GM23338 (cell line): ENCODE measurements at regions not wholly inside any gene's neighbourhood (a gene's known extent, or its start where the extent isn't known, plus 50 kb on each side); places are given as distances from the start of the nearest gene placed in this dataset.

Source experiments
- ATAC-seq: fragments of 200-7000 bp; cut with Tn5 transposase; 3 replicates; pipeline ENCODE4 v1.9.1; 2020
- DNase-seq: peaks from one replicate; pipeline ENCODE4 v3.0.0-alpha.2; 2015; ENCODE audit warnings: low spot score
- H2AFZ ChIP-seq: fragments of 200-600 bp; sonication (generic); 2 replicates; pipeline ENCODE4 v1.8.0; 2016; ENCODE audit warnings: antibody characterized with exemption, mild to moderate bottlenecking, moderate library complexity
- H3F3A ChIP-seq: fragments of 200-600 bp; sonication (generic); replicated peaks from 2 replicates; pipeline ENCODE4 v1.8.0; 2017; ENCODE audit warnings: antibody characterized with exemption, mixed run types, low read depth
- H3K27ac ChIP-seq: fragments of 200-600 bp; sonication (generic); 2 replicates; pipeline ENCODE4 v1.6.1; 2016; ENCODE audit warnings: low read depth
- H3K27me3 ChIP-seq: fragments of 200-600 bp; sonication (generic); 2 replicates; pipeline ENCODE4 v1.8.0; 2016; ENCODE audit warnings: mild to moderate bottlenecking, mixed run types, moderate library complexity; ENCODE audit not compliant: insufficient read depth
- H3K36me3 ChIP-seq: fragments of 200-600 bp; sonication (generic); 2 replicates; pipeline ENCODE4 v1.8.0; 2016; ENCODE audit warnings: mild to moderate bottlenecking; ENCODE audit not compliant: insufficient read depth
- H3K4me1 ChIP-seq: fragments of 200-600 bp; sonication (generic); 2 replicates; pipeline ENCODE4 v1.8.0; 2016; ENCODE audit warnings: mild to moderate bottlenecking, moderate library complexity; ENCODE audit not compliant: insufficient read depth
- H3K4me2 ChIP-seq: fragments of 200-600 bp; sonication (generic); 2 replicates; pipeline ENCODE4 v1.7.1; 2017; ENCODE audit warnings: mixed run types
- H3K4me3 ChIP-seq: fragments of 200-600 bp; sonication (generic); 2 replicates; pipeline ENCODE4 v1.6.1; 2016; ENCODE audit warnings: mixed run types
- H3K79me2 ChIP-seq: fragments of 200-600 bp; sonication (generic); replicated peaks from 2 replicates; pipeline ENCODE4 v1.8.0; 2017; ENCODE audit warnings: mild to moderate bottlenecking; ENCODE audit not compliant: insufficient read depth
- H3K9me2 ChIP-seq: fragments of 200-600 bp; sonication (generic); 2 replicates; pipeline ENCODE4 v1.8.0; 2017; ENCODE audit not compliant: insufficient read depth
- H4K20me1 ChIP-seq: fragments of 200-600 bp; sonication (generic); replicated peaks from 2 replicates; pipeline ENCODE4 v1.8.0; 2017; ENCODE audit warnings: mild to moderate bottlenecking; ENCODE audit not compliant: insufficient read depth
- H3K27ac Mint-ChIP-seq: 2 replicates; pipeline ENCODE4 v1.8.0; 2020; ENCODE audit warnings: inconsistent platforms, mild to moderate bottlenecking, moderate library complexity, mixed read lengths
- H3K27me3 Mint-ChIP-seq: 3 replicates; pipeline ENCODE4 v1.8.0; 2022; ENCODE audit warnings: low read depth, mild to moderate bottlenecking, moderate library complexity, mixed read lengths, inconsistent platforms; ENCODE audit not compliant: insufficient read depth, poor library complexity
- H3K36me3 Mint-ChIP-seq: 3 replicates; pipeline ENCODE4 v1.8.0; 2021; ENCODE audit warnings: low read depth, mild to moderate bottlenecking, inconsistent platforms, moderate library complexity, mixed read lengths
- H3K4me1 Mint-ChIP-seq: 3 replicates; pipeline ENCODE4 v1.8.0; 2020; ENCODE audit warnings: mild to moderate bottlenecking, inconsistent platforms, mixed read lengths
- H3K4me3 Mint-ChIP-seq: 3 replicates; pipeline ENCODE4 v1.8.0; 2021; ENCODE audit warnings: moderate library complexity, mild to moderate bottlenecking, inconsistent platforms, mixed read lengths
- H3K9me3 Mint-ChIP-seq: 3 replicates; pipeline ENCODE4 v1.8.0; 2020; ENCODE audit warnings: moderate library complexity, mild to moderate bottlenecking, inconsistent platforms, mixed read lengths
- CREB1 ChIP-seq: fragments of 250-450 bp; sonication (Bioruptor Pico); IDR thresholded peaks from 2 replicates; pipeline ENCODE4 v1.5.0; 2020; ENCODE audit warnings: low read depth, mild to moderate bottlenecking, moderate library complexity
- EZH2 ChIP-seq: fragments of 200-600 bp; sonication (generic); IDR thresholded peaks from one replicate; pipeline ENCODE4 v1.8.0; 2017; ENCODE audit warnings: antibody characterized with exemption, mild to moderate bottlenecking, low read depth; ENCODE audit not compliant: unreplicated experiment
- EZH2phosphoT487 ChIP-seq: fragments of 200-600 bp; sonication (generic); IDR thresholded peaks from one replicate; pipeline ENCODE4 v1.8.1; 2018; ENCODE audit warnings: antibody characterized with exemption; ENCODE audit not compliant: unreplicated experiment
- JUNB ChIP-seq: IDR thresholded peaks from one replicate; pipeline ENCODE4 v1.6.1; 2016; ENCODE audit warnings: antibody characterized with exemption; ENCODE audit not compliant: unreplicated experiment
- POLR2AphosphoS5 ChIP-seq: IDR thresholded peaks from 2 replicates; pipeline ENCODE4 v1.6.1; 2016; ENCODE audit warnings: antibody characterized with exemption, low read depth
- ZNF114 ChIP-seq: fragments of 250-450 bp; sonication (Bioruptor Pico); IDR thresholded peaks from 2 replicates; pipeline ENCODE4 v1.5.0; 2020; ENCODE audit warnings: mild to moderate bottlenecking, moderate library complexity
- TF ChIP-seq, protein P1 (sequence below): IDR thresholded peaks from one replicate; pipeline ENCODE4 v1.6.1; 2018; ENCODE audit warnings: antibody characterized with exemption; ENCODE audit not compliant: unreplicated experiment
- TF ChIP-seq, protein P2 (sequence below), 2 experiments: fragments of 200-600 bp in 1 of 2; sonication (generic) in 1 of 2; conservative IDR thresholded peaks; 2 replicates each; pipeline versions ENCODE4 v1.5.1 to v1.6.1; 2016 to 2017; ENCODE audit warnings: antibody characterized with exemption in 2 of 2, low read depth in 2 of 2, mild to moderate bottlenecking in 2 of 2, moderate library complexity in 1 of 2
- TF ChIP-seq, protein P3 (sequence below): IDR thresholded peaks from 2 replicates; pipeline ENCODE4 v1.6.1; 2016; ENCODE audit warnings: antibody characterized with exemption

DNA sequence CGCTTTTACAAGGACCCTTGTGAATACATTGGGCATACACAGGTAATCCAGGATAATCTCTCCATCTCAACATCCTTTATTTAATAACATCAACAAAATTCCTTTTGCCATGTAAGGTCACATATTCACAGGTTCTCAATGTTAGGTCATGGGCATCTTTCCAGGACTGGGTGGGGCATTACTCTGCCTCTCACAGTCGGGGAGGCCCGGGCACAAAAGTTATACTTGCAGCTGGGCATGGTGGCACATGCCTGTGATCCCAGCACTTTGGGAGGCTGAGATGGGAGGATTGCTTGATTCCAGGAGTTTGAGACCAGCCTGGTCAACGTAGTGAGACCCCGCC is 93.7 kb upstream of the AP1S2 start:
- DNase-seq (no peak), ATAC-seq (no peak)
- Mint-ChIP-seq H3K27ac (peak overlapping the region; percentile 94), H3K9me3 (no peaks in the 10 kb centered on the region; the same call in 2 of the 3 replicates), H3K4me3 (no peak overlapping the region), H3K27me3 (no peaks in the 10 kb centered on the region), H3K36me3 (0 out of 3 replicates have a peak, but pooled peaks cover 3% of the 10 kb centered on the region), H3K4me1 (peaks cover 12% of the 10 kb centered on the region)
- no peaks in the 10 kb centered on the region for H4K20me1 ChIP-seq
- H3K4me3 ChIP-seq, result no peak overlapping the region
- no peaks in the 10 kb centered on the region for H3K9me2 ChIP-seq
- no peak overlapping the region for H2AFZ ChIP-seq
- H3K79me2 ChIP-seq, result no peaks in the 10 kb centered on the region
- H3K27ac ChIP-seq, result 0 out of 2 replicates have a peak overlapping the region, but pooled peaks have one; percentile 59
- no peaks in the 10 kb centered on the region for H3K27me3 ChIP-seq
- no peak for TF ChIP-seq CREB1 (CRISPR knock-in tag)
- no peak for TF ChIP-seq JUNB
- H3K36me3 ChIP-seq, result no peaks in the 10 kb centered on the region
- H3K4me1 ChIP-seq, result no peaks in the 10 kb centered on the region; the same call in 1 of the 2 replicates
- H3F3A ChIP-seq, result no peaks in the 10 kb centered on the region
- H3K4me2 ChIP-seq, result no peak overlapping the region

DNA sequence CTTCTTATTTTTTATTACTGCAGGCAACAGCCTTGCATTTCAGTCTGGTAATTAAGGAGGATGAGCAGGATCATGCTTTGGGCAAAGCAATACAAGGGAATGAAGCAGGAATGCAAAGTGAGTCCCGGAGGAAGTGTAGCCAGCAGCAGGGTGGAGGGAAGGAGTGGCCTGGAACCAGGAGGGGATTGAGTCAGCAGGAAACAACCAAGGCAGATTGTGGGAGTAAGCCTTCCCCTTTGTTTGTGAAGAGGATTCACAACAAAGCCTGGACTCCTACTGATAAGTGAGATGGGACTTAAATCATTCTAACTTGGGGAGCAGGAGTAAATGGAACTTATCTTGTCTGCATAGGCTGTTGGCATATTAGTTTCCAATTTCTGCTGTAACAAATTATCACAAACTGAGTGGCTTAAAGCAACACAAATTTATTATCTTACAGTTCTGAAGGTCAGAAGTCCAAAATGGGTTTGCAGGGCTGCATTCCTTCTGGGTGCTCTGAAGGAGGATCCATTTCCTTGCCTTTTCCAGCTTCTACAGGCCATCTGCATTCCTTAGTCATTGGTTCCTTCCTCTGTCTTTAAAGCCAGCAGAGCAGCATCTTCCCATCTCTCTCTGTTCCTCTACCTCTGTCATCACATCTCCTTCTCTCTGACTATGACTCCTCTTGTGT is 93.2 kb upstream of the AP1S2 start:
- H3K4me2 ChIP-seq, result no peak overlapping the region
- ATAC-seq, result peak; percentile 99

DNA sequence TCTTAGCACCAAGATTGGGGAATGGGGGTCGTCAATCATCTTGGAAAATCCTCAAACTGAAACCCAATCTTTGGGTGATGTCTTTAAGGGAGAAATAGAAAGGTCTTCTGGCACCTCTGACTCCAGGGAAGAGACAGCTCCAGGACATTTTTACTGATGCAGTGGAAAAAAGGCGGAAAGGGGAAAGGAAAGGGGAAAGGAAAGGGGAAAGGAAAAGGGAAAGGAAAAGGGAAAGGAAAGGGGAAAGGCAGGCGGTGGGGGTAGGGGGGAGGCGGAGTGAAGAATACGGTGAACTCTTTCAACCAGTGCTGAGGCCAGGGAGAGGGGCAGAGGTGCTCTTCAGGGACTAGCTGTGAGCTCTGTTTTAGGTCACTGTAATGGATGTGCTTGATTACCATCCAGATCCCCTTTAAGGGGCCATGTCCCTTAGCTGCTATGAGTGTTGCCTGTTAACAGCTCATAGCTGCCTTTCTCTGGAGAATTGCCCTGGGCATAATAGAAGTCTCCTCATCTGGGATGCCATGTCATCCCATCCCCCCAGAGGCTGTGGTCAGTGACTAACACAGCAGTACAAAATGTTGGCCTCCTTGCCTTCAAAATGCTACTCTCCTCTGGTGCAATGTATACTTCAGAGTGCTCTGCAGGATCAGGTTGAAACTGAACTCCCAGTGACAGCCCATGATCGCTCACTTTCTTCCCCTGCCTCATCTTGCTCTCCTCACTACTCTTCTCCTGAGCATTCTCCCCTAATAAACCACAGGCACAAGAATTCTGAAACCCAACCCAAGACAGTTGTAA is 92.4 kb upstream of the AP1S2 start:
- H3K27ac Mint-ChIP-seq, result peak overlapping the region; percentile 94
- Histone ChIP-seq H3K79me2 (no peaks in the 10 kb centered on the region), H3K27me3 (no peaks in the 10 kb centered on the region), H3K9me2 (no peaks in the 10 kb centered on the region), H3K27ac (no peak overlapping the region), H2AFZ (no peak overlapping the region), H3K4me1 (no peaks in the 10 kb centered on the region; the same call in 1 of the 2 replicates), H3K4me3 (no peak overlapping the region), H4K20me1 (no peaks in the 10 kb centered on the region), H3F3A (no peaks in the 10 kb centered on the region), H3K36me3 (no peaks in the 10 kb centered on the region), H3K4me2 (0 out of 2 replicates have a peak overlapping the region, but pooled peaks have one; percentile 43)
- no peak overlapping the region; the same call in 2 of the 3 replicates for H3K4me3 Mint-ChIP-seq
- peak; percentile 34; the same call in 2 of the 3 replicates for ATAC-seq
- no peaks in the 10 kb centered on the region for H3K27me3 Mint-ChIP-seq
- 0 out of 3 replicates have a peak, but pooled peaks cover under 1% of the 10 kb centered on the region for H3K36me3 Mint-ChIP-seq
- DNase-seq, result no peak
- no peaks in the 10 kb centered on the region; the same call in 2 of the 3 replicates for H3K9me3 Mint-ChIP-seq
- peaks cover 12% of the 10 kb centered on the region for H3K4me1 Mint-ChIP-seq
- no peak for TF ChIP-seq EZH2phosphoT487
- no peak for TF ChIP-seq ZNF114 (CRISPR knock-in tag)
- TF ChIP-seq, protein P1, sequence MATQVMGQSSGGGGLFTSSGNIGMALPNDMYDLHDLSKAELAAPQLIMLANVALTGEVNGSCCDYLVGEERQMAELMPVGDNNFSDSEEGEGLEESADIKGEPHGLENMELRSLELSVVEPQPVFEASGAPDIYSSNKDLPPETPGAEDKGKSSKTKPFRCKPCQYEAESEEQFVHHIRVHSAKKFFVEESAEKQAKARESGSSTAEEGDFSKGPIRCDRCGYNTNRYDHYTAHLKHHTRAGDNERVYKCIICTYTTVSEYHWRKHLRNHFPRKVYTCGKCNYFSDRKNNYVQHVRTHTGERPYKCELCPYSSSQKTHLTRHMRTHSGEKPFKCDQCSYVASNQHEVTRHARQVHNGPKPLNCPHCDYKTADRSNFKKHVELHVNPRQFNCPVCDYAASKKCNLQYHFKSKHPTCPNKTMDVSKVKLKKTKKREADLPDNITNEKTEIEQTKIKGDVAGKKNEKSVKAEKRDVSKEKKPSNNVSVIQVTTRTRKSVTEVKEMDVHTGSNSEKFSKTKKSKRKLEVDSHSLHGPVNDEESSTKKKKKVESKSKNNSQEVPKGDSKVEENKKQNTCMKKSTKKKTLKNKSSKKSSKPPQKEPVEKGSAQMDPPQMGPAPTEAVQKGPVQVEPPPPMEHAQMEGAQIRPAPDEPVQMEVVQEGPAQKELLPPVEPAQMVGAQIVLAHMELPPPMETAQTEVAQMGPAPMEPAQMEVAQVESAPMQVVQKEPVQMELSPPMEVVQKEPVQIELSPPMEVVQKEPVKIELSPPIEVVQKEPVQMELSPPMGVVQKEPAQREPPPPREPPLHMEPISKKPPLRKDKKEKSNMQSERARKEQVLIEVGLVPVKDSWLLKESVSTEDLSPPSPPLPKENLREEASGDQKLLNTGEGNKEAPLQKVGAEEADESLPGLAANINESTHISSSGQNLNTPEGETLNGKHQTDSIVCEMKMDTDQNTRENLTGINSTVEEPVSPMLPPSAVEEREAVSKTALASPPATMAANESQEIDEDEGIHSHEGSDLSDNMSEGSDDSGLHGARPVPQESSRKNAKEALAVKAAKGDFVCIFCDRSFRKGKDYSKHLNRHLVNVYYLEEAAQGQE, result no peak
- no peak for TF ChIP-seq EZH2
- TF ChIP-seq JUNB, result no peak
- TF ChIP-seq, protein P2, sequence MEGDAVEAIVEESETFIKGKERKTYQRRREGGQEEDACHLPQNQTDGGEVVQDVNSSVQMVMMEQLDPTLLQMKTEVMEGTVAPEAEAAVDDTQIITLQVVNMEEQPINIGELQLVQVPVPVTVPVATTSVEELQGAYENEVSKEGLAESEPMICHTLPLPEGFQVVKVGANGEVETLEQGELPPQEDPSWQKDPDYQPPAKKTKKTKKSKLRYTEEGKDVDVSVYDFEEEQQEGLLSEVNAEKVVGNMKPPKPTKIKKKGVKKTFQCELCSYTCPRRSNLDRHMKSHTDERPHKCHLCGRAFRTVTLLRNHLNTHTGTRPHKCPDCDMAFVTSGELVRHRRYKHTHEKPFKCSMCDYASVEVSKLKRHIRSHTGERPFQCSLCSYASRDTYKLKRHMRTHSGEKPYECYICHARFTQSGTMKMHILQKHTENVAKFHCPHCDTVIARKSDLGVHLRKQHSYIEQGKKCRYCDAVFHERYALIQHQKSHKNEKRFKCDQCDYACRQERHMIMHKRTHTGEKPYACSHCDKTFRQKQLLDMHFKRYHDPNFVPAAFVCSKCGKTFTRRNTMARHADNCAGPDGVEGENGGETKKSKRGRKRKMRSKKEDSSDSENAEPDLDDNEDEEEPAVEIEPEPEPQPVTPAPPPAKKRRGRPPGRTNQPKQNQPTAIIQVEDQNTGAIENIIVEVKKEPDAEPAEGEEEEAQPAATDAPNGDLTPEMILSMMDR (conservative IDR thresholded peaks at IDR 0.05; ENCODE audit: low read depth in 2 of 2), result no peak
- TF ChIP-seq CREB1 (CRISPR knock-in tag), result no peak
- TF ChIP-seq POLR2AphosphoS5, result no peak
- TF ChIP-seq, protein P3, sequence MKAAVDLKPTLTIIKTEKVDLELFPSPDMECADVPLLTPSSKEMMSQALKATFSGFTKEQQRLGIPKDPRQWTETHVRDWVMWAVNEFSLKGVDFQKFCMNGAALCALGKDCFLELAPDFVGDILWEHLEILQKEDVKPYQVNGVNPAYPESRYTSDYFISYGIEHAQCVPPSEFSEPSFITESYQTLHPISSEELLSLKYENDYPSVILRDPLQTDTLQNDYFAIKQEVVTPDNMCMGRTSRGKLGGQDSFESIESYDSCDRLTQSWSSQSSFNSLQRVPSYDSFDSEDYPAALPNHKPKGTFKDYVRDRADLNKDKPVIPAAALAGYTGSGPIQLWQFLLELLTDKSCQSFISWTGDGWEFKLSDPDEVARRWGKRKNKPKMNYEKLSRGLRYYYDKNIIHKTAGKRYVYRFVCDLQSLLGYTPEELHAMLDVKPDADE, result no peak

More for the DNA sequence above, 93.2 kb upstream of the AP1S2 start:
- Histone ChIP-seq H3K27me3 (no peaks in the 10 kb centered on the region), H2AFZ (no peak overlapping the region), H4K20me1 (no peaks in the 10 kb centered on the region), H3K36me3 (no peaks in the 10 kb centered on the region), H3K79me2 (no peaks in the 10 kb centered on the region), H3K4me3 (no peak overlapping the region), H3K27ac (0 out of 2 replicates have a peak overlapping the region, but pooled peaks have one; percentile 59), H3K4me1 (no peaks in the 10 kb centered on the region; the same call in 1 of the 2 replicates), H3K9me2 (no peaks in the 10 kb centered on the region), H3F3A (no peaks in the 10 kb centered on the region)
- Mint-ChIP-seq H3K9me3 (no peaks in the 10 kb centered on the region; the same call in 2 of the 3 replicates), H3K27me3 (no peaks in the 10 kb centered on the region), H3K27ac (peak overlapping the region; percentile 94), H3K4me1 (peaks cover 12% of the 10 kb centered on the region), H3K36me3 (0 out of 3 replicates have a peak, but pooled peaks cover 3% of the 10 kb centered on the region), H3K4me3 (no peak overlapping the region)
- no peak for TF ChIP-seq EZH2phosphoT487
- no peak for TF ChIP-seq CREB1 (CRISPR knock-in tag)
- DNase-seq, result peak; percentile 67
